H9 (cell line): ENCODE measurements at regions not wholly inside any gene's neighbourhood (a gene's known extent, or its start where the extent isn't known, plus 50 kb on each side); places are given as distances from the start of the nearest gene placed in this dataset.

Source experiments
- DNase-seq: peaks from one replicate; pipeline ENCODE4 v3.0.0-alpha.2; 2017
- H2AFZ ChIP-seq: one replicate; pipeline ENCODE4 v1.6.1; 2013; ENCODE audit warnings: mild to moderate bottlenecking, low read length, control low read depth, moderate library complexity
- H2AK5ac ChIP-seq: 2 replicates; pipeline ENCODE4 v1.6.1; 2013; ENCODE audit warnings: low read length, control low read depth, mixed read lengths; ENCODE audit not compliant: insufficient read length
- H2BK120ac ChIP-seq: one replicate; pipeline ENCODE4 v1.6.1; 2013; ENCODE audit warnings: low read depth, mild to moderate bottlenecking, low read length, control low read depth, inconsistent platforms; ENCODE audit not compliant: poor library complexity, severe bottlenecking
- H2BK12ac ChIP-seq: 2 replicates; pipeline ENCODE4 v1.6.1; 2013; ENCODE audit warnings: low read length, control low read depth, mixed read lengths, low read depth; ENCODE audit not compliant: insufficient read length
- H2BK15ac ChIP-seq: 2 replicates; pipeline ENCODE4 v1.6.1; 2013; ENCODE audit warnings: low read depth, low read length, control low read depth
- H2BK20ac ChIP-seq: one replicate; pipeline ENCODE4 v1.6.1; 2013; ENCODE audit warnings: low read depth, mild to moderate bottlenecking, low read length, control low read depth, inconsistent platforms; ENCODE audit not compliant: poor library complexity, severe bottlenecking
- H2BK5ac ChIP-seq: 2 replicates; pipeline ENCODE4 v1.6.1; 2013; ENCODE audit warnings: low read length, control low read depth, mixed read lengths; ENCODE audit not compliant: insufficient read length
- H3K14ac ChIP-seq: 2 replicates; pipeline ENCODE4 v1.6.1; 2013; ENCODE audit warnings: low read length, control low read depth; ENCODE audit not compliant: insufficient read depth
- H3K18ac ChIP-seq: 2 replicates; pipeline ENCODE4 v1.6.1; 2013; ENCODE audit warnings: low read depth, mild to moderate bottlenecking, mixed read lengths, low read length, control low read depth; ENCODE audit not compliant: insufficient read length
- H3K23ac ChIP-seq: 2 replicates; pipeline ENCODE4 v1.6.1; 2013; ENCODE audit warnings: low read length, control low read depth, mixed read lengths, low read depth; ENCODE audit not compliant: insufficient read length
- H3K23me2 ChIP-seq: 2 replicates; pipeline ENCODE4 v1.6.1; 2013; ENCODE audit warnings: low read depth, mild to moderate bottlenecking, mixed read lengths, low read length, control low read depth; ENCODE audit not compliant: insufficient read length, poor library complexity, severe bottlenecking
- H3K27ac ChIP-seq: 2 replicates; pipeline ENCODE4 v1.5.1; 2013; ENCODE audit warnings: low read length, control low read depth, mixed read lengths, low read depth; ENCODE audit not compliant: insufficient read length
- H3K27me3 ChIP-seq: 2 replicates; pipeline ENCODE4 v1.6.1; 2013; ENCODE audit warnings: low read length, control low read depth, inconsistent platforms; ENCODE audit not compliant: insufficient read depth
- H3K4ac ChIP-seq: 2 replicates; pipeline ENCODE4 v1.6.1; 2013; ENCODE audit warnings: low read depth, mild to moderate bottlenecking, control low read depth, inconsistent platforms, low read length, moderate library complexity
- H3K4me1 ChIP-seq: 2 replicates; pipeline ENCODE4 v1.6.1; 2013; ENCODE audit warnings: low read length, control low read depth, inconsistent platforms; ENCODE audit not compliant: insufficient read depth
- H3K4me2 ChIP-seq: 2 replicates; pipeline ENCODE4 v1.6.1; 2013; ENCODE audit warnings: low read length, control low read depth, mixed read lengths; ENCODE audit not compliant: insufficient read length, insufficient read depth
- H3K56ac ChIP-seq: 2 replicates; pipeline ENCODE4 v1.6.1; 2013; ENCODE audit warnings: low read depth, mild to moderate bottlenecking, mixed read lengths, low read length, control low read depth; ENCODE audit not compliant: insufficient read length
- H3K79me1 ChIP-seq: 2 replicates; pipeline ENCODE4 v1.6.1; 2013; ENCODE audit warnings: low read depth, mild to moderate bottlenecking, moderate library complexity, low read length, control low read depth, inconsistent platforms; ENCODE audit not compliant: insufficient read depth, poor library complexity, severe bottlenecking
- H3K79me2 ChIP-seq: 2 replicates; pipeline ENCODE4 v1.6.1; 2013; ENCODE audit warnings: low read length, control low read depth, inconsistent platforms; ENCODE audit not compliant: insufficient read depth
- H3K9ac ChIP-seq: 2 replicates; pipeline ENCODE4 v1.6.1; 2013; ENCODE audit warnings: low read length, control low read depth, mixed read lengths; ENCODE audit not compliant: insufficient read length; ENCODE audit errors: extremely low read depth
- H3K9me3 ChIP-seq: one replicate; pipeline ENCODE4 v1.6.1; 2013; ENCODE audit warnings: low read depth, low read length, inconsistent platforms; ENCODE audit not compliant: control insufficient read depth
- H3T11ph ChIP-seq: one replicate; pipeline ENCODE4 v1.6.1; 2013; ENCODE audit warnings: mild to moderate bottlenecking, low read length, control low read depth, inconsistent platforms
- H4K20me1 ChIP-seq: one replicate; pipeline ENCODE4 v1.6.1; 2013; ENCODE audit not compliant: control insufficient read depth, insufficient read length, insufficient read depth
- H4K5ac ChIP-seq: 2 replicates; pipeline ENCODE4 v1.6.1; 2013; ENCODE audit warnings: low read depth, mild to moderate bottlenecking, mixed read lengths, low read length, control low read depth; ENCODE audit not compliant: insufficient read length
- H4K8ac ChIP-seq: replicated peaks from 2 replicates; pipeline ENCODE4 v1.6.1; 2013; ENCODE audit warnings: low read length, control low read depth, mixed read lengths, low read depth; ENCODE audit not compliant: insufficient read length
- H4K91ac ChIP-seq: 2 replicates; pipeline ENCODE4 v1.6.1; 2013; ENCODE audit warnings: low read depth, mild to moderate bottlenecking, moderate library complexity, mixed read lengths, low read length, control low read depth; ENCODE audit not compliant: insufficient read length
- H3K27ac Mint-ChIP-seq, 3 experiments: 2 replicates in 2 of 3; 3 replicates in 1 of 3; pipeline ENCODE4 v1.8.0; 2020 to 2021; ENCODE audit warnings: mixed read lengths in 3 of 3, mild to moderate bottlenecking in 1 of 3, moderate library complexity in 1 of 3
- H3K27me3 Mint-ChIP-seq: 2 replicates; pipeline ENCODE4 v1.8.0; 2021; ENCODE audit warnings: low read depth, mild to moderate bottlenecking, moderate library complexity, mixed read lengths
- H3K36me3 Mint-ChIP-seq, 3 experiments: 2 replicates in 2 of 3; 3 replicates in 1 of 3; pipeline ENCODE4 v1.8.0; 2020 to 2021; ENCODE audit warnings: low read depth in 3 of 3, mixed read lengths in 3 of 3; ENCODE audit not compliant: insufficient read depth in 1 of 3
- H3K4me1 Mint-ChIP-seq, 2 experiments: 2 replicates each; pipeline ENCODE4 v1.8.0; 2020; ENCODE audit warnings: mixed read lengths in 2 of 2
- H3K4me3 Mint-ChIP-seq, 2 experiments: 2 replicates in 1 of 2; 3 replicates in 1 of 2; pipeline ENCODE4 v1.8.0; 2020 to 2021; ENCODE audit warnings: mild to moderate bottlenecking in 2 of 2, mixed read lengths in 2 of 2, moderate library complexity in 1 of 2
- H3K9me3 Mint-ChIP-seq, 2 experiments: 2 replicates in 1 of 2; 3 replicates in 1 of 2; pipeline ENCODE4 v1.8.0; 2020; ENCODE audit warnings: mild to moderate bottlenecking in 2 of 2, mixed read lengths in 2 of 2, moderate library complexity in 1 of 2
- WGBS: extraction: QIAGEN DNeasy Blood & Tissue Kit; methylation state at CpG from one replicate; pipeline ENCODE4 v1.1.7; 2013; ENCODE audit warnings: missing lambda C conversion rate, low lambda C conversion rate, mixed read lengths; ENCODE audit not compliant: insufficient read length; ENCODE audit errors: extremely low coverage; 5-methylcytosine and 5-hydroxymethylcytosine counted together
- TF ChIP-seq, protein P1 (sequence below): fragments of 200-600 bp; sonication (generic); conservative IDR thresholded peaks from 3 replicates; pipeline ENCODE4 v1.8.0; 2021; ENCODE audit warnings: antibody characterized with exemption, mild to moderate bottlenecking

DNA sequence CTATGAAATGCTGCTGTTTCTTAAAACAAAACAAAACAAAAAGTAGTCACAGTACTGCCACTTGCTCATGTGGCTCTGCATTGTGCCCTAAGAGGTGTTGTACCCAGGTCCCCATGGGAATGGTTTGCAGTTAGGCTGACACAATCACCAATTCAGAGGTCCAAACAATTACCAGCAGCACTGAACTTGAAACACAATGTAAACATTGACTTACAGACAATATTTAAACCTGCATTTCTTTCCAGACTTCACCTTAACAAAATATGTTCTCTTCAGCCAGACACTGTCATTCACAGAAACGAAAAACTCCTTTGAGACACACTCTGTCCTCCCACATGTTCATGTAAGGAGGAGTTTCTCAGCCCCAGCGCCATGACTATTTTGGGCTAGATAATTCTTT lies 206.8 kb upstream of the ARG1 start:
- H3K4me1 ChIP-seq: 0 out of 2 replicates have a peak, but pooled peaks cover 3% of the 10 kb centered on the region
- H4K8ac ChIP-seq: no peak overlapping the region
- Mint-ChIP-seq H3K4me1 (peaks cover 24 to 26% of the 10 kb centered on the region in 2 experiments), H3K36me3 (peaks cover 2 to 13% (median 6%) of the 10 kb centered on the region in 3 experiments; a peak in 5 of 7 replicates), H3K4me3 (no peak overlapping the region), H3K27me3 (no peaks in the 10 kb centered on the region; the same call in 1 of the 2 replicates), H3K9me3 (peaks cover 4 to 10% of the 10 kb centered on the region in 2 experiments), H3K27ac (no peak overlapping the region)
- no peak for DNase-seq
- no peak overlapping the region for H4K91ac ChIP-seq
- no peaks in the 10 kb centered on the region for H3K27me3 ChIP-seq
- no peak overlapping the region for H3K23ac ChIP-seq
- no peak overlapping the region for H3K14ac ChIP-seq
- no peaks in the 10 kb centered on the region for H4K20me1 ChIP-seq
- no peak overlapping the region for H2BK15ac ChIP-seq
- no peak overlapping the region for H3K4me2 ChIP-seq
- H3K27ac ChIP-seq: no peak overlapping the region
- H3K4ac ChIP-seq: no peak overlapping the region
- TF ChIP-seq, protein P1, sequence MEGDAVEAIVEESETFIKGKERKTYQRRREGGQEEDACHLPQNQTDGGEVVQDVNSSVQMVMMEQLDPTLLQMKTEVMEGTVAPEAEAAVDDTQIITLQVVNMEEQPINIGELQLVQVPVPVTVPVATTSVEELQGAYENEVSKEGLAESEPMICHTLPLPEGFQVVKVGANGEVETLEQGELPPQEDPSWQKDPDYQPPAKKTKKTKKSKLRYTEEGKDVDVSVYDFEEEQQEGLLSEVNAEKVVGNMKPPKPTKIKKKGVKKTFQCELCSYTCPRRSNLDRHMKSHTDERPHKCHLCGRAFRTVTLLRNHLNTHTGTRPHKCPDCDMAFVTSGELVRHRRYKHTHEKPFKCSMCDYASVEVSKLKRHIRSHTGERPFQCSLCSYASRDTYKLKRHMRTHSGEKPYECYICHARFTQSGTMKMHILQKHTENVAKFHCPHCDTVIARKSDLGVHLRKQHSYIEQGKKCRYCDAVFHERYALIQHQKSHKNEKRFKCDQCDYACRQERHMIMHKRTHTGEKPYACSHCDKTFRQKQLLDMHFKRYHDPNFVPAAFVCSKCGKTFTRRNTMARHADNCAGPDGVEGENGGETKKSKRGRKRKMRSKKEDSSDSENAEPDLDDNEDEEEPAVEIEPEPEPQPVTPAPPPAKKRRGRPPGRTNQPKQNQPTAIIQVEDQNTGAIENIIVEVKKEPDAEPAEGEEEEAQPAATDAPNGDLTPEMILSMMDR: no peak
- no peak overlapping the region for H2AFZ ChIP-seq
- WGBS: no CpG with 5 or more reads among the region's 2 CpGs
- H3K56ac ChIP-seq: no peak overlapping the region
- H2BK120ac ChIP-seq: no peak overlapping the region
- no peak overlapping the region for H2BK5ac ChIP-seq
- H3K18ac ChIP-seq: no peak overlapping the region
- H2BK20ac ChIP-seq: no peak overlapping the region
- no peaks in the 10 kb centered on the region for H3K23me2 ChIP-seq
- H4K5ac ChIP-seq: no peak overlapping the region
- no peak overlapping the region for H2AK5ac ChIP-seq
- H3K79me1 ChIP-seq: no peaks in the 10 kb centered on the region
- no peak overlapping the region for H3K9ac ChIP-seq
- no peaks in the 10 kb centered on the region for H3K79me2 ChIP-seq
- peaks cover 6% of the 10 kb centered on the region for H3K9me3 ChIP-seq
- no peak overlapping the region for H2BK12ac ChIP-seq
- no peak overlapping the region for H3T11ph ChIP-seq
